Chondrocyte (in vitro differentiated cells): ENCODE measurements at regions not wholly inside any gene's neighbourhood (a gene's known extent, or its start where the extent isn't known, plus 50 kb on each side); places are given as distances from the start of the nearest gene placed in this dataset.

Experiments used
- DNase-seq: peaks from one replicate; pipeline ENCODE4 v3.0.0; 2021; ENCODE audit warnings: mixed read lengths, low spot score
- H3K27ac Mint-ChIP-seq: one replicate; pipeline ENCODE4 v1.8.0; 2021; ENCODE audit warnings: mild to moderate bottlenecking, moderate library complexity, mixed read lengths; ENCODE audit not compliant: unreplicated experiment
- H3K27me3 Mint-ChIP-seq: 2 replicates; pipeline ENCODE4 v1.8.0; 2021; ENCODE audit warnings: low read depth, mixed read lengths
- H3K36me3 Mint-ChIP-seq: 2 replicates; pipeline ENCODE4 v1.8.0; 2021; ENCODE audit warnings: low read depth, mixed read lengths
- H3K4me1 Mint-ChIP-seq: 2 replicates; pipeline ENCODE4 v1.8.0; 2021; ENCODE audit warnings: low read depth, mild to moderate bottlenecking, mixed read lengths
- H3K4me3 Mint-ChIP-seq: one replicate; pipeline ENCODE4 v1.8.0; 2021; ENCODE audit warnings: mild to moderate bottlenecking, moderate library complexity, mixed read lengths; ENCODE audit not compliant: unreplicated experiment
- H3K9me3 Mint-ChIP-seq: 2 replicates; pipeline ENCODE4 v1.8.0; 2021; ENCODE audit warnings: low read depth, mixed read lengths
- TF ChIP-seq, protein P1 (sequence below): fragments of 200-600 bp; sonication (generic); IDR thresholded peaks from 2 replicates; pipeline ENCODE4 v1.5.0; 2021; ENCODE audit warnings: antibody characterized with exemption, mild to moderate bottlenecking, moderate library complexity

DNA sequence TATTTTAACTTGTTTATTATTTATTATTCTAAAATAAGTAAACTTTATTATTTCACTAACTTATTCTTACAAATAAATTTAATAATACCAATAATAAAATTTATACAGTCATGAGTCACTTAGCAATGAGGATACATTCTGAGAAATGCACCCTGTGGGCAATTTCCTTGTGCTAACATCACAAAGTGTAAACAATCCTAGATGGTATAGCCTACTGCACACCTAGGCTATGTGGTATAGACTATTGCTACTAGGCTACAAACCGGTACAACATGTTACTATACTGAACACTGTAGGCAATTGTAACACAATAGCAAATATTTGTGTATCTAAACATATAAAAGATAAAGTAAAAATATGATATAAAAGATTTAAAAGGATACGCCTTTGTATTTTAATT, 479.5 kb downstream of the EPHA5 start:
- no peak overlapping the region for H3K4me3 Mint-ChIP-seq
- TF ChIP-seq, protein P1, sequence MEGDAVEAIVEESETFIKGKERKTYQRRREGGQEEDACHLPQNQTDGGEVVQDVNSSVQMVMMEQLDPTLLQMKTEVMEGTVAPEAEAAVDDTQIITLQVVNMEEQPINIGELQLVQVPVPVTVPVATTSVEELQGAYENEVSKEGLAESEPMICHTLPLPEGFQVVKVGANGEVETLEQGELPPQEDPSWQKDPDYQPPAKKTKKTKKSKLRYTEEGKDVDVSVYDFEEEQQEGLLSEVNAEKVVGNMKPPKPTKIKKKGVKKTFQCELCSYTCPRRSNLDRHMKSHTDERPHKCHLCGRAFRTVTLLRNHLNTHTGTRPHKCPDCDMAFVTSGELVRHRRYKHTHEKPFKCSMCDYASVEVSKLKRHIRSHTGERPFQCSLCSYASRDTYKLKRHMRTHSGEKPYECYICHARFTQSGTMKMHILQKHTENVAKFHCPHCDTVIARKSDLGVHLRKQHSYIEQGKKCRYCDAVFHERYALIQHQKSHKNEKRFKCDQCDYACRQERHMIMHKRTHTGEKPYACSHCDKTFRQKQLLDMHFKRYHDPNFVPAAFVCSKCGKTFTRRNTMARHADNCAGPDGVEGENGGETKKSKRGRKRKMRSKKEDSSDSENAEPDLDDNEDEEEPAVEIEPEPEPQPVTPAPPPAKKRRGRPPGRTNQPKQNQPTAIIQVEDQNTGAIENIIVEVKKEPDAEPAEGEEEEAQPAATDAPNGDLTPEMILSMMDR, result no peak

DNA sequence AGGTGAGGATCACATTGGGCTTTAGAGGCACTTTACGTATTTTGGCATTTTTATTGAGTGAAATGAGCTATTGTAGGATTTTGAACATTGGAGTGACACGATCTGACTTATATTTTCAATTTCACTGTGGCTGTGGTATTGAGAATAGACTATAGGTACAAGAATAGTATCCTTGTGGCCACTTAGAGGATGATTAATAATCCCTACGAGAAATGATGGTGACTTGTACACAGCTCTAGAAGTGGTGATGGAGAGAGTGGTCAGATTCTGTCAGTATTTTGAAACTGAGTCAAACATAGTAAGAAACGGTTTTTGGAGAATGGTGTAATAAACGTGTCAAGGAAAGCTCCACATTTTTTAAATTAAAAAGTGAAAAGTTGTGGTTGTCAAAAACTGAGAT, 494.7 kb downstream of the EPHA5 start:
- no peak overlapping the region for H3K4me3 Mint-ChIP-seq
- TF ChIP-seq, protein P1, result no peak
- H3K9me3 Mint-ChIP-seq, result no peaks in the 10 kb centered on the region
- no peaks in the 10 kb centered on the region for H3K36me3 Mint-ChIP-seq
- H3K27ac Mint-ChIP-seq, result no peak overlapping the region
- H3K27me3 Mint-ChIP-seq, result no peaks in the 10 kb centered on the region
- no peaks in the 10 kb centered on the region for H3K4me1 Mint-ChIP-seq
- no peak for DNase-seq

More for the DNA sequence above, 479.5 kb downstream of the EPHA5 start:
- DNase-seq, result no peak
- Mint-ChIP-seq H3K9me3 (peaks cover 10% of the 10 kb centered on the region), H3K36me3 (no peaks in the 10 kb centered on the region), H3K27me3 (no peaks in the 10 kb centered on the region), H3K4me1 (no peaks in the 10 kb centered on the region), H3K27ac (no peak overlapping the region)

DNA sequence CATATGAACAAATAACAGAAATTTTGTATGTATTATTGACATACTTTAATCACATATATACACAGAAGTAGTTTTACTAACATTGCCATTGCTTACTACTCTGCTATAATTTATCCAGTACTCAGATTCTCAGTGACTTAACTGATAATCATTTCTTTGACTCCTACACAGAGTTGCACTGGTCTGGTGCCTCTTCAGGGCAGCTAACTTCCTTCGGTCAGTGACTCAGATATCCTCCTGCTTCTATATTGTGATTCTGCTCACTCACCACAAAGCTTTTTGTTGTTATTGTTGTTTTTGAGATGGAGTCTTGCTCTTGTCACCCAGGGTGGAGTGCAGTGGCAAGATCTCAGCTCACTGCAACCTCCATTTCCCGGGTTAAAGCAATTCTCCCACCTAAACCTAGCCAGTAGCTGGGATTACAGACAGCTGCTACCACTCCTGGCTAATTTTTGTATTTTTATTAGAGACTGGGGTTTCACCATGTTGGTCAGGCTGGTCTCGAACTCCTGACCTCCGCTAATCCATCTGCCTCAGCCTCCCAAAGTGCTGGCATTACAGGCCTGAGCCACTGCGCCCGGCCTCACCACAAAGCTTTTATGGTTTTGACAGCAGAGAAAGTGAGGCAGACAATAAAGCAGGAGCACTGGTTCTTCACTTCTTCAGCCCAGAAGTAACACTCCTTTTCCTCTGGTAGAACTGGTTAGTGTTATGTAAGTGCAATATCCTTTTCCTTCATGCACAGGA, 499.3 kb downstream of the EPHA5 start:
- DNase-seq, result no peak

DNA sequence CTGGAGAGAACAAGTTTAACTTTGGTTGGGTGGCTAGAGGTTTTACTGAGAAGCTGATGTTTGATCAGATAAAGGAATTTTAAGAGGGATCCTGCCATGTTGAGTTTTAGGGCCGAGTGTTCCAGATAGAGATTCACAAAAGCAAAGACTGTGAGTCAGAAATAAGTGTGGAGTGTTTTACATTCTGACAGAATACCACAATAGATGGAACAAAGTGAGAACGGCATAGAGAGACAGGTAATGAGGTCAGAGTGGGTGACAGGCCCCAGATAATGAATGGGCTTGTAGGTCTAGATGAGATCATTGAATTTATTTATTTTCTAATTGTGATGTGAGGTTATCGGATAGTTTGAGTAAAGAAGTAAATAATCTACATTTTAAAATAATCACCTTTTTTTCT, 502.6 kb downstream of the EPHA5 start:
- Mint-ChIP-seq H3K9me3 (no peaks in the 10 kb centered on the region), H3K4me1 (no peaks in the 10 kb centered on the region), H3K27ac (no peak overlapping the region), H3K4me3 (no peak overlapping the region), H3K27me3 (no peaks in the 10 kb centered on the region), H3K36me3 (no peaks in the 10 kb centered on the region)
- no peak for DNase-seq
- TF ChIP-seq, protein P1, result no peak

More for the DNA sequence above, 499.3 kb downstream of the EPHA5 start:
- Mint-ChIP-seq H3K36me3 (no peaks in the 10 kb centered on the region), H3K4me3 (no peak overlapping the region), H3K27ac (no peak overlapping the region), H3K4me1 (no peaks in the 10 kb centered on the region), H3K9me3 (no peaks in the 10 kb centered on the region), H3K27me3 (no peaks in the 10 kb centered on the region)
- TF ChIP-seq, protein P1, result no peak

DNA sequence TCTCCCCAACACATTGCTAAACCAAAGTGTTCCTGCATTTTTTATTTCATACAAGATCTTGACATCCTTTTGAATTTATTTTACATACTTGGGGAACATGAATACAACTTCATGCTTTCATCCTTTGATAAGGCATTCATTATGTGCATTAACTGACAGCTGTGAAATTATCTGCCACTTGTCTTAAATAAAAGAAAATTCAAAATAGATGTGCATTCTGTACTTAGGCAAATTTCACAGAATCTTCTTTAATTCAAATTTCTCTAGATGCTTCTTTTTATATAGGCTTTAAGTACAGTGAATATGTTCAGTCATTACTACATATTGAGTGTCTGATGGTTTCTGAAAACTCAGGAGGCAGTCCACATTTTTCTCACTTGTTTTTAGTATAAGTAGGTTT, 518.1 kb downstream of the EPHA5 start:
- TF ChIP-seq, protein P1, result no peak
- H3K27me3 Mint-ChIP-seq, result no peaks in the 10 kb centered on the region

More for the DNA sequence above, 518.1 kb downstream of the EPHA5 start:
- no peak overlapping the region for H3K4me3 Mint-ChIP-seq
- H3K27ac Mint-ChIP-seq, result no peak overlapping the region
- no peaks in the 10 kb centered on the region for H3K4me1 Mint-ChIP-seq
- H3K36me3 Mint-ChIP-seq, result no peaks in the 10 kb centered on the region
- peaks cover 4% of the 10 kb centered on the region for H3K9me3 Mint-ChIP-seq
- no peak for DNase-seq
